Hematopoietic multipotent progenitor cell treated with erythropoietin and hydrocortisone succinate and interleukin-3 and kit ligand, for 4 days (in vitro differentiated cells): ENCODE measurements at regions not wholly inside any gene's neighbourhood (a gene's known extent, or its start where the extent isn't known, plus 50 kb on each side); places are given as distances from the start of the nearest gene placed in this dataset.

Experiments used
- DNase-seq: peaks from one replicate; pipeline ENCODE4 v3.0.0-alpha.2; 2015

GRCh38 chr17:15108992-15109391, 156.1 kb downstream of the PMP22 start:
- no peak for DNase-seq

- DNase-seq: no peak
Measured at GRCh38 chr17:15106540-15106939, 158.6 kb downstream of the PMP22 start.

GRCh38 chr17:15103785-15104184, 161.3 kb downstream of the PMP22 start:
- no peak for DNase-seq

- DNase-seq: no peak
Measured at GRCh38 chr17:15101175-15101574, 164.0 kb downstream of the PMP22 start.

- no peak for DNase-seq
Measured at GRCh38 chr17:15096511-15096910, 168.6 kb downstream of the PMP22 start.

- DNase-seq: no peak
Measured at GRCh38 chr17:15095935-15096334, 169.2 kb downstream of the PMP22 start.

GRCh38 chr17:15092762-15093161, 172.4 kb downstream of the PMP22 start:
- DNase-seq: no peak

GRCh38 chr17:15092261-15092660, 172.9 kb downstream of the PMP22 start:
- DNase-seq: no peak

DNA sequence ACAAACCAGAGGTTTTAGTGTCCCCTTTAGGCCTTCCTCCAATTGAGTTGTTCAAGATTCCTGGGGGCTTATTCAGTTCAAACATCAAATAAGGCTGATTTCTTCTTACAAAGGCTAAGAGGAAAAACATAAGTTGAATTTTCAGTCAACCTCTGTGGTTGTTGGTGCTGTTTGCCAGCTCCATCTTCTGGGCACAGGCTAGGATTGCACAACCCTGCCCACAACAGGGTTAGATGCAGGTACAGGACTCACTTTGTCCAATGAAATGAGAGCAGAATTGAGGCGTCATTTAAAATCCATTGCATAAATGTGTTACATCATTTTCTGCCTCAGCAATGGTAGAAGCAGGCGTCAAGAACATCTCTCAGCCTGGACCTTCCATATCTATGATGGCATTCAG, 173.3 kb downstream of the PMP22 start:
- DNase-seq: peak; percentile 11

GRCh38 chr17:15090533-15090932, 174.6 kb downstream of the PMP22 start:
- no peak for DNase-seq

DNA sequence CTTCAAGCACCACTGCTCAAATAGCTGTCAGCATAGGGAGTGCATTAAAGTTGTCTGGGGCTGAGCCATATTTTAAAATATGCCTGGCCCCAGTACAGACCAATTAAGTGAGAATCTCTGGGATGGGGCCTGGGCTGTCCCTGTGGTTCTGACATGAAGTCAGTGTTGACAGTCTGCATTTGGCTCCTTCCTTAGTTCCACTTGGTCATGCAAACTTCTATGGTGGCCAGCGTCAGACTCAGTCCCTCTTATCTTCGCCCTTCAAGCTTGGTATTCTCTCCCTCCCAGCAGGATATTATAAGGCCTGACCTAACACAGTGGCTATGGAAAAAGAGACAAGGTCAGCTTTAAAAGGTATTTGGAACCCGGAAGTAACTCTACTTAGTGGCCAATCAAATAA, 177.2 kb downstream of the PMP22 start:
- no peak for DNase-seq

DNA sequence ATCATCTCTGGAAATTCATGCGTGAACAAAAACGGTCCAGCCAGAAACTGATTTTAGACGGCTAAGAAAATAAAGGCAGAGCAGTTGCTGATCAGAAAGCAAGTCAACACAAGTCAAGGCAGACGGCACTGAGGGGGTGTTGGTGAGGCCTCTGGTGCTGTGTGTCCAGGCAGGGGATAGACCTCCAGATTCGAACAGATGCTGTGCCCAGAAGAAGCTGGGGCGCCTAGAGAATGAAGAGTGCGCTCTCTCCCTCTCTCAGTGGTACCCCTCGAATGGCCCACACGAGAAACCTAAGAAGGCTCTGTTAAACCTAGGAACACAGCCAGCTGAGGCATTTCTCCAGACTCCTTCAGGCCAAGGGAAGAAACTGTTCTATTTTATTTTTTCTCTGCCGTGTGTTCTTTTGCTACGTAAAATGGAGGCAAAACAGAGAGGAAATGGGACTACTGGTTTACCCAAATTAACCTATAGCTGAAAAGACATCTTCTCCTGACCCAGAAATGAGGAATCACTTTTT, 178.3 kb downstream of the PMP22 start:
- DNase-seq: no peak

DNA sequence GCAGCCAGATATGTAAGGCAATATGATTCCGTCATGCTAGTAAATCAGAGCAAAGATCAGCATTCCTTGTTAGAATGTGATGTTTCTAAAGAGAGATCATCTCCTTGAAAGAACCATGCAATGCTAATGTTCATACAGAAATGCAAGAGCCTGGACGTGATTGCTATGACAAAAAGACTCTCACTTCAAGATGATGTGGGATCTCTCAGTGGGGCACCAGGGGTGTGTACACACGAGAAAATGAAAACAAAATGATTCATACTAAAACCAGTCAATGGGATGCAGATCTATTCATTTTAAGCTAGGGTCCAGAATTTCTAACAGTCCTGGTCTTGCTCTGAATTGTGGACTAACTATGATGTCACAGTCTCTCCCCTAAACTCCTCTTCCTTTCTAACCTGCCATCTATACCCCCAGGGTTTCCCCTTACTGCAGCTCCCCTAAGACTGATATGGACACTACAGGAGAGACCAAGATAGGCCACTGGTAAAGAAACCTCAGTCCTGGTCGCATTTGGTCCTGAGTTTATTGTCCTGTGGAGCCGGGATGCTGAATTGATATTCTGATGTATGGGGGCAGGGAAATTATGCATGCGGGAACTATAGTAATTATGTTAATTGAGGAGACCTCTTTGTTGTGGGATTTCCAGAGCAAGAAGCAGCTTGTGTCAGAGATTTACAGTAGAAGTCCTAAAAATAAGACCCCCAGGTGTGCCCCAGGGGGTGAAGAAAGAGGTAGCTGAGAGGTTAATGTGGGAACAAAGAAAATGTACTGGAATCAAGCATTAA, 179.0 kb downstream of the PMP22 start:
- no peak for DNase-seq

DNA sequence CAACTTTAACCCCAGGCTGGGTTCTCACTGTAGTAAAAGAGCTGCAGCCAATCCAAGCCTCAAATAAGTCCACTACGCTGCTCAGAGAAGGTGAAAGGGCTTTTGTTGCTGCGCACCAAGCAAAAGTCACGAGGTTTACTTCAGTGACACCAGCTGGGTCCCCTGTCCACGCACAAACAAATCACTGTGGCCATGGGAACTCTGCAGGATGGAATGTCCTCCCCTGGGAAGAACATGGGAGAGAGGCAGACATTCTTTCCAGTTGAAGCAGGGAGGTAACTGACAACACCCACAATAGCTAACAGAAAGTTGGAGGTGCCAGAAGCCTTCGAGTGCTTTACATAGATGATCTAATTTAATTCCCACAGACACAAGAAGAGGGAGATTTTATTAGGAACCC, 181.9 kb downstream of the PMP22 start:
- DNase-seq: no peak

DNA sequence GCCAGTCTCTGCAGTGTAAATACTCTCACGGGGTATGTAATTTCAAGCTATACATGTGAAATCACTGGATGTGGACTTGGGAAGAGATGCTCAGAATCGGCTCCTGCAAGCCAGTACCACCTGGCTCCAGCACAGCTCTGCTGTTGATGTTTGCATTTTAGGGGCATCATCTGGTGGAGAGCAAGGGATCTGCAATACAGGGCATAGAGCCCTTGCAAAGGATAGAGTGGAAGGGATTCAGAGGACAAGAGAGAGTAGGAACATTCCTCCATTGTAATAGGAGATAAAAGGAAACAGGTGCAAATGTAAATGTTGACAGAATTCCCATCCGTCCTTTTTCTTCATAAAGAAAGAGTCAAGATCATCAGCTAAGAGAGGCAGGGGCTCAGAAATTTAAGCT, 184.1 kb downstream of the PMP22 start:
- no peak for DNase-seq

- DNase-seq: no peak
Measured at GRCh38 chr17:15078570-15078969, 186.6 kb downstream of the PMP22 start.

DNA sequence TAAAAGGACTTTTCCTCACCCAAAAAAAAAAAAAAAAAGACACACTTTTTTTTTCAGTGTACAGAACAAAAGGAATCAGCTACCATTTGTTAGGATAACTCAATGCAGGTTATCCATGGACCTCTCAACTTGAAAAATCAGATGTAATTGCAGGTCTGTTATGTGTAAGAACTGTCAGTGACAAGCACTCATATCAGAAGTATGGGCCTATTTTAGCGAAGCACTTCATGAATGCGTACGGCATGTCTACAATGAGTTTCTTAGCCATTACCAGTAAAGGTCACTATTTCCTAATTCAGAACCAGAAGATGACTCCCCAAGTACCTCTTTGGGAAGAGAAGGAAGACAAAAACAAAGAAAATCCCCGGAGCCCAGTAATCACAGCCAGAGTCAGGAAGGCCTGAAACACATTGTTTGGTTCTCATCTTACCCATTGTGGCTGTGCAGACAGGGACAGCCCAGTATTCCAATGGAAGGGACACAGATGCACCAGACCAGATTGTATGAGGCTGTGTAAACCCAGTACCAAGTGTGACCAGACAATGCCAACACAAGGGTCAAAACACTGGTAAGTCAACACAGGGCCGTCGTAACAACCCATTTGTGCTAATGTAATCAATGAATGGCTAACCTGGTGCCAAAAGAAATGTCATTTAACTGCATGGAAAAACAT, 188.0 kb downstream of the PMP22 start:
- no peak for DNase-seq

GRCh38 chr17:15051933-15052332, 213.2 kb downstream of the PMP22 start:
- DNase-seq: no peak

DNA sequence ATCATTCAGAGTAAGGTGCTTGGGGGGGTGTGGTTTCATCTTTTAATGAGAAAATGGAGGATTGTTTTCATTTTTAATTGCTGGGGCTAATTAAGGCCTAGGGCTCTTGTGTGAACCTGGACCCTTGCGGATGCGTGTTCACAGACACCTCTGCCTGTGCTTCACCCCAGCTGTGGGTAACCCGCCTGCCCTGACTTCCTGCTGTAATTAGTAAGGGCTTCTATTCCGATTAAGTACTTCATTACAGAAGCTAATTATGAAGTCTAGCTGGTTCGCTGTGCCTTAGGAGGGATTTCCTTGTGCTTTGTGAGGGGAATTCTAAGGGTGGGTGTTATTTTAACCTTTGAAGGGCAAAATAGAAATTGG, 215.3 kb downstream of the PMP22 start:
- no peak for DNase-seq

- no peak for DNase-seq
Measured at GRCh38 chr17:15048933-15049794, 216.0 kb downstream of the PMP22 start.

- DNase-seq: no peak
Measured at GRCh38 chr17:15048381-15048780, 216.7 kb downstream of the PMP22 start.

- no peak for DNase-seq
Measured at GRCh38 chr17:15042311-15042710, 222.8 kb downstream of the PMP22 start.

DNA sequence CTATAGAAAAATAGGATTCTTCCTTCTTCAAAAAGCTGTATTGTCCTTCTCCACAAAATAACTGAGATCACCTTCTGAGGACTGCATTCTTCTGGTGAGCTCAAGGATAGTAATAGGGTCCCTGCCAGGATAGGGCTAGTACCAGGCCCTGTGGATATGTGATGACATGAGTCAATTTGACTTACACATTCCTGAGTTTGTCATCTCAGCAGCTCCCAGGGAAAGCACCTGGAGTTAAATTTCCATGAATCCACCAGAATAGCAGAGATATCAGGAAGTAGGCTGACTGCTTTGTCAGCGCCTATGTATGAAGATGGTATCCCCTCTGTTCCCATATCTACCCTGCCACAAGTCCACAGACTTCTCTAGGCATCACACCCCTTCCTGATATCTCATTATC, 225.8 kb downstream of the PMP22 start:
- DNase-seq: no peak

GRCh38 chr17:15038656-15039055, 226.5 kb downstream of the PMP22 start:
- DNase-seq: no peak
